ENCODE measurements at regions not wholly inside any gene's neighbourhood (a gene's known extent, or its start where the extent isn't known, plus 50 kb on each side); places are given as distances from the start of the nearest gene placed in this dataset.

- no peak for DNase-seq (ENCODE audit: low spot score)
These were observed 225.9 kb downstream of the PTPRC start for GRCh38 chr1:198864695-198865094.

- DNase-seq (ENCODE audit: low spot score): no peak
These were observed 226.5 kb downstream of the PTPRC start for GRCh38 chr1:198865319-198865718.

- no peak for DNase-seq (ENCODE audit: low spot score)
These were observed 228.3 kb downstream of the PTPRC start for GRCh38 chr1:198867182-198867581.

GRCh38 chr1:198873696-198874230 is 234.9 kb downstream of the PTPRC start:
- no peak for DNase-seq (ENCODE audit: low spot score)

GRCh38 chr1:198876371-198876871 is 237.6 kb downstream of the PTPRC start:
- peak; percentile 82 for DNase-seq (ENCODE audit: low spot score)

- DNase-seq (ENCODE audit: low spot score): no peak
These were observed 239.7 kb downstream of the PTPRC start for GRCh38 chr1:198878566-198878965.

- no peak for DNase-seq (ENCODE audit: low spot score)
These were observed 241.0 kb downstream of the PTPRC start for GRCh38 chr1:198879711-198880306.

GRCh38 chr1:198880397-198880796 is 241.6 kb downstream of the PTPRC start:
- DNase-seq (ENCODE audit: low spot score): no peak

- no peak for DNase-seq (ENCODE audit: low spot score)
These were observed 242.2 kb downstream of the PTPRC start for GRCh38 chr1:198880818-198881597.

- DNase-seq (ENCODE audit: low spot score): no peak
These were observed 244.3 kb downstream of the PTPRC start for GRCh38 chr1:198883184-198883583.

GRCh38 chr1:198887866-198888265 is 249.0 kb downstream of the PTPRC start:
- no peak for DNase-seq (ENCODE audit: low spot score)

GRCh38 chr1:198888379-198888943 is 249.6 kb downstream of the PTPRC start:
- no peak for DNase-seq (ENCODE audit: low spot score)

- no peak for DNase-seq (ENCODE audit: low spot score)
These were observed 250.3 kb downstream of the PTPRC start for GRCh38 chr1:198889101-198889500.

- DNase-seq (ENCODE audit: low spot score): no peak
These were observed 250.9 kb downstream of the PTPRC start for GRCh38 chr1:198889749-198890148.

- no peak for DNase-seq (ENCODE audit: low spot score)
These were observed 251.5 kb downstream of the PTPRC start for GRCh38 chr1:198890214-198890930.

GRCh38 chr1:198892065-198892464 is 253.2 kb downstream of the PTPRC start:
- no peak for DNase-seq (ENCODE audit: low spot score)

- DNase-seq (ENCODE audit: low spot score): no peak
These were observed 254.3 kb downstream of the PTPRC start for GRCh38 chr1:198893141-198893540.

GRCh38 chr1:198893763-198894444 is 255.1 kb downstream of the PTPRC start:
- no peak for DNase-seq (ENCODE audit: low spot score)

GRCh38 chr1:198901266-198901665 is 262.4 kb downstream of the PTPRC start:
- DNase-seq (ENCODE audit: low spot score): peak; percentile 64

GRCh38 chr1:198902655-198903054 is 263.8 kb downstream of the PTPRC start:
- DNase-seq (ENCODE audit: low spot score): no peak

- peak; percentile 84 for DNase-seq (ENCODE audit: low spot score)
These were observed 264.4 kb downstream of the PTPRC start for GRCh38 chr1:198903203-198903602.

GRCh38 chr1:198903621-198904020 is 264.8 kb downstream of the PTPRC start:
- DNase-seq (ENCODE audit: low spot score): no peak
